GM12878 (cell line): ENCODE measurements at regions not wholly inside any gene's neighbourhood (a gene's known extent, or its start where the extent isn't known, plus 50 kb on each side); places are given as distances from the start of the nearest gene placed in this dataset.

Experiments used
- ATAC-seq: fragments of 200-7000 bp; cut with Tn5 transposase; 3 replicates; pipeline ENCODE4 v1.9.1; 2020; ENCODE audit warnings: mild to moderate bottlenecking, moderate library complexity
- BruUV-seq: library from RNA; stranded (reverse); fragments of 400-500 nt; replicated peaks from 2 replicates; lab custom pipeline; 2021; lab: Mats Ljungman, UMichigan
- CTCF ChIA-PET: fragments of 300-600 bp; sonication (Branson Sonifier 250); formaldehyde crosslinking; extraction: SDS; loops from one replicate; lab custom pipeline; 2021; ENCODE audit warnings: inconsistent platforms; lab: Yijun Ruan, JAX
- POLR2A ChIA-PET: fragments of 350-600 bp; formaldehyde crosslinking; extraction: SDS; loops from one replicate; lab custom pipeline; 2021; ENCODE audit warnings: inconsistent platforms; lab: Charles Lee
- RAD21 ChIA-PET: fragments of 300-600 bp; sonication (Branson Sonifier 250); formaldehyde crosslinking; loops from one replicate; lab custom pipeline; 2023; ENCODE audit warnings: antibody characterized with exemption; ENCODE audit not compliant: unreplicated experiment; lab: Charles Lee
- SMC1A ChIA-PET: fragments of 300-600 bp; sonication (Branson Sonifier 250); formaldehyde crosslinking; loops from one replicate; lab custom pipeline; 2023; ENCODE audit not compliant: unreplicated experiment, uncharacterized antibody; lab: Charles Lee
- DNase-seq: peaks from one replicate; pipeline ENCODE4 v3.0.0-alpha.2; 2011; ENCODE audit warnings: low read depth, low spot score
- FAIRE-seq: peaks from 3 replicates; lab custom pipeline; 2011; peaks lifted over from hg19 to GRCh38; lab: Jason Lieb, UNC
- H2AFZ ChIP-seq: 2 replicates; pipeline ENCODE4 v1.6.0; 2011; ENCODE audit warnings: low read depth, low read length, control low read depth; ENCODE audit not compliant: control insufficient read depth
- H3K27ac ChIP-seq: 2 replicates; pipeline ENCODE4 v1.5.1; 2011; ENCODE audit warnings: control low read depth; ENCODE audit not compliant: control insufficient read depth, insufficient read depth
- H3K27me3 ChIP-seq, 2 experiments: replicated peaks in 1 of 2; 2 replicates each; pipeline versions ENCODE4 v1.6.0 to v1.6.1; 2011; ENCODE audit warnings: low read length in 1 of 2; ENCODE audit not compliant: control insufficient read depth in 2 of 2, insufficient read depth in 2 of 2
- H3K36me3 ChIP-seq, 2 experiments: 2 replicates each; pipeline ENCODE4 v1.5.1; 2011; ENCODE audit warnings: low read length in 1 of 2; ENCODE audit not compliant: control insufficient read depth in 2 of 2, insufficient read depth in 2 of 2
- H3K4me1 ChIP-seq: 2 replicates; pipeline ENCODE4 v1.6.1; 2011; ENCODE audit warnings: mild to moderate bottlenecking, low read length, moderate library complexity, mixed read lengths; ENCODE audit not compliant: control insufficient read depth, insufficient read depth
- H3K4me2 ChIP-seq: 2 replicates; pipeline ENCODE4 v1.6.0; 2011; ENCODE audit warnings: control low read depth; ENCODE audit not compliant: control insufficient read depth, insufficient read depth
- H3K4me3 ChIP-seq: fragments of 200-600 bp; sonication (generic); 2 replicates; pipeline ENCODE4 v1.5.1; 2016
- H3K79me2 ChIP-seq: 2 replicates; pipeline ENCODE4 v1.6.0; 2011; ENCODE audit warnings: low read length; ENCODE audit not compliant: control insufficient read depth, insufficient read depth
- H3K9ac ChIP-seq: 2 replicates; pipeline ENCODE4 v1.8.0; 2011; ENCODE audit warnings: low read length, control low read depth, mixed read lengths; ENCODE audit not compliant: control insufficient read depth, insufficient read depth
- H3K9me3 ChIP-seq: replicated peaks from 3 replicates; pipeline ENCODE4 v1.5.1; 2011; ENCODE audit warnings: mild to moderate bottlenecking, low read length; ENCODE audit not compliant: control insufficient read depth, insufficient read depth
- H4K20me1 ChIP-seq: 2 replicates; pipeline ENCODE4 v1.6.0; 2011; ENCODE audit not compliant: control insufficient read depth, insufficient read depth
- CHD1 ChIP-seq: IDR thresholded peaks from 2 replicates; pipeline ENCODE4 v1.6.1; 2012; ENCODE audit warnings: low read depth, low read length, improper control_type of control experiment
- CHD2 ChIP-seq: IDR thresholded peaks from 2 replicates; pipeline ENCODE4 v1.6.1; 2011; ENCODE audit warnings: low read depth, low read length, improper control_type of control experiment, borderline replicate concordance
- CREB1 ChIP-seq: IDR thresholded peaks from 2 replicates; pipeline ENCODE4 v1.6.1; 2012; ENCODE audit warnings: low read depth, mild to moderate bottlenecking, inconsistent platforms
- CREM ChIP-seq: IDR thresholded peaks from 2 replicates; pipeline ENCODE4 v1.6.1; 2014; ENCODE audit warnings: antibody characterized with exemption, low read depth
- E4F1 ChIP-seq: fragments of 450-650 bp; IDR thresholded peaks from 2 replicates; pipeline ENCODE4 v1.6.1; 2018; ENCODE audit warnings: borderline replicate concordance, mild to moderate bottlenecking; ENCODE audit not compliant: partially characterized antibody
- ELK1 ChIP-seq: IDR thresholded peaks from 2 replicates; pipeline ENCODE4 v1.6.1; 2012; ENCODE audit warnings: low read depth, low read length, improper control_type of control experiment
- HSF1 ChIP-seq: fragments of 150-350 bp; IDR thresholded peaks from 2 replicates; pipeline ENCODE4 v1.6.1; 2014; ENCODE audit warnings: mild to moderate bottlenecking, low read depth, low read length
- JUNB ChIP-seq: IDR thresholded peaks from 2 replicates; pipeline ENCODE4 v1.6.1; 2016; ENCODE audit warnings: antibody characterized with exemption, mild to moderate bottlenecking
- KAT2A ChIP-seq: conservative IDR thresholded peaks from 2 replicates; pipeline ENCODE4 v1.6.1; 2011; ENCODE audit warnings: low read depth, low read length; ENCODE audit not compliant: control insufficient read depth
- MEF2A ChIP-seq: IDR thresholded peaks from 2 replicates; pipeline ENCODE4 v1.6.1; 2011; ENCODE audit warnings: low read depth, mild to moderate bottlenecking, low read length, moderate library complexity; ENCODE audit not compliant: insufficient read depth
- MTA2 ChIP-seq: fragments of 450-650 bp; IDR thresholded peaks from 2 replicates; pipeline ENCODE4 v1.6.1; 2016; ENCODE audit warnings: low read depth, mild to moderate bottlenecking, moderate library complexity
- NFIC ChIP-seq: IDR thresholded peaks from 2 replicates; pipeline ENCODE4 v1.6.1; 2012; ENCODE audit warnings: low read depth, mild to moderate bottlenecking, inconsistent platforms, low read length, moderate library complexity
- NR2F1 ChIP-seq: fragments of 450-650 bp; conservative IDR thresholded peaks from 2 replicates; pipeline ENCODE4 v1.6.1; 2017; ENCODE audit warnings: mild to moderate bottlenecking
- POU2F2 ChIP-seq: IDR thresholded peaks from 3 replicates; pipeline ENCODE4 v1.6.1; 2011; ENCODE audit warnings: low read depth, mild to moderate bottlenecking, low read length, borderline replicate concordance
- RAD21 ChIP-seq: IDR thresholded peaks from 2 replicates; pipeline ENCODE4 v1.6.1; 2011; ENCODE audit warnings: mild to moderate bottlenecking, low read depth, low read length, moderate library complexity; ENCODE audit not compliant: insufficient read depth
- RUNX3 ChIP-seq: IDR thresholded peaks from 2 replicates; pipeline ENCODE4 v1.6.1; 2012; ENCODE audit warnings: low read length, inconsistent platforms
- SIN3A ChIP-seq: IDR thresholded peaks from 2 replicates; pipeline ENCODE4 v1.6.1; 2012; ENCODE audit warnings: low read depth, low read length, improper control_type of control experiment
- SP1 ChIP-seq: IDR thresholded peaks from one replicate; pipeline ENCODE4 v1.6.1; 2011; ENCODE audit warnings: low read depth, low read length
- TBL1XR1 ChIP-seq: IDR thresholded peaks from 2 replicates; pipeline ENCODE4 v1.6.1; 2012; ENCODE audit warnings: low read depth, low read length, improper control_type of control experiment
- WGBS: methylation state at CpG from one replicate; pipeline ENCODE4 v1.1.6; 2016; ENCODE audit warnings: low lambda C conversion rate; ENCODE audit not compliant: insufficient replicate concordance, insufficient coverage; ENCODE audit errors: missing lambda C conversion rate; 5-methylcytosine and 5-hydroxymethylcytosine counted together
- in situ Hi-C: fragments of 300-500 bp; cut with MboI; formaldehyde crosslinking; loops from 9 replicates; pipeline ENCODE4 v1.14.3; 2018; ENCODE audit warnings: mixed read lengths
- intact Hi-C: fragments of 100-400 bp; cut with micrococcal nuclease; formaldehyde crosslinking; loops from one replicate; pipeline ENCODE4 v1.14.2; 2022; ENCODE audit not compliant: unreplicated experiment

DNA sequence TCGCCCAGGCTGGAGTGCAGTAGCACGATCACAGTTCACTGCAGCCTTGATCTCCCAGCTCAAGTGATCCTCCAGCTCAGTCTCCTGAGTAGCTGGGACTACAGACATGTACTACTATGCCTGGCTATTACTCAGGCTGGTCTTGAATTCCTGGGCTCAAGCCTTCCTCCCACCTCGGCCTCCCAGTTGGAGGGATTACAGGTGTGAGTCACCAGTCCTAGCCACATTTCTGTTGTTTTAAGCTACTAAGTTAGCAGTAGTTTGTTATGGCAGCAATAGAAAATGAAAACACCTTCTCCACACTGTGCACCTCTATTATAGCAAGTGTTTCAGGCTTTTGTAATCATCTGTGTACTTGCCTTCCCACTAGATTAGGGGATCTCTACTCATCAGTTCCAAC lies 588.9 kb upstream of the TLE4 start (continued):
- no peak for TF ChIP-seq ELK1
- TF ChIP-seq MEF2A = no peak
- TF ChIP-seq POU2F2 = no peak
- TF ChIP-seq NFIC = no peak
- TF ChIP-seq CREM = no peak
- TF ChIP-seq, all 136 proteins: peak for 0

- FAIRE-seq = no peak
- ChIA-PET POLR2A (no interaction called here), SMC1A (no interaction called here)
- Histone ChIP-seq H3K4me1 (no peaks in the 10 kb centered on the region), H4K20me1 (no peaks in the 10 kb centered on the region), H3K36me3 (no peaks in the 10 kb centered on the region), H3K4me2 (no peak overlapping the region), H2AFZ (no peak overlapping the region), H3K9ac (no peak overlapping the region), H3K79me2 (no peaks in the 10 kb centered on the region), H3K27me3 (no peaks in the 10 kb centered on the region), H3K4me3 (no peak overlapping the region)
- 35% methylated on average over 2 of the region's 2 CpGs for WGBS
- no TSS peak for BruUV-seq
- no peak for DNase-seq
- no peak for TF ChIP-seq KAT2A
- no peak for TF ChIP-seq NFIC
- TF ChIP-seq MTA2 = no peak
- no peak for TF ChIP-seq RAD21
- no peak for TF ChIP-seq NR2F1
- no peak for TF ChIP-seq CREB1
- no peak for TF ChIP-seq E4F1
- TF ChIP-seq SP1 = no peak
- no peak for TF ChIP-seq TBL1XR1
- no peak for TF ChIP-seq SIN3A
- TF ChIP-seq CHD2 = no peak
- TF ChIP-seq RUNX3 = no peak
- TF ChIP-seq CHD1 = no peak
- TF ChIP-seq JUNB = no peak
- TF ChIP-seq HSF1 = no peak
- TF ChIP-seq, all 136 proteins: peak for 0
- ChIA-PET RAD21 (no interaction called here), CTCF (no interaction called here)
- in situ Hi-C loops = no loop called here
- no peak for ATAC-seq
- Histone ChIP-seq H3K27ac (no peak overlapping the region), H3K9me3 (no peaks in the 10 kb centered on the region)
- intact Hi-C loops = no loop called here
Measured at GRCh38 chr9:78985084-78985738, 586.6 kb upstream of the TLE4 start.
